Right ventricle myocardium superior (tissue), 1 donor: ENCODE measurements at regions not wholly inside any gene's neighbourhood (a gene's known extent, or its start where the extent isn't known, plus 50 kb on each side); places are given as distances from the start of the nearest gene placed in this dataset.

Experiments
- ATAC-seq: fragments of 200-7000 bp; cut with Tn5 transposase; one replicate; pipeline ENCODE4 v1.9.1; 2020; ENCODE audit warnings: mild to moderate bottlenecking; ENCODE audit not compliant: poor library complexity
- DNase-seq: peaks from one replicate; pipeline ENCODE4 v3.0.0-alpha.2; 2020
- intact Hi-C: fragments of 100-400 bp; cut with DNase I; formaldehyde crosslinking; loops from one replicate; pipeline ENCODE4 v1.11.2; 2022
- donor health status: DM: no; HTN: yes; CAD: no; lungs with severe emphysema.

GRCh38 chr15:31452595-31453557, 126.2 kb downstream of the KLF13 start:
- peak; percentile 59 for DNase-seq
- ATAC-seq: peak; percentile 64
- intact Hi-C loops: no loop called here

GRCh38 chr15:31453558-31454318, 127.1 kb downstream of the KLF13 start:
- intact Hi-C loops: no loop called here
- no peak for ATAC-seq

GRCh38 chr15:31455499-31455898, 128.9 kb downstream of the KLF13 start:
- intact Hi-C loops: no loop called here
- DNase-seq: no peak
- ATAC-seq: no peak

More at GRCh38 chr15:31453558-31454318, 127.1 kb downstream of the KLF13 start:
- peak; percentile 4 for DNase-seq

GRCh38 chr15:31456354-31457060, 129.9 kb downstream of the KLF13 start:
- ATAC-seq: no peak
- intact Hi-C loops: no loop called here
- DNase-seq: no peak

- intact Hi-C loops: no loop called here
- ATAC-seq (no peak), DNase-seq (no peak)
Observed at GRCh38 chr15:31457161-31457560, 130.5 kb downstream of the KLF13 start.

GRCh38 chr15:31457631-31458526, 131.2 kb downstream of the KLF13 start:
- peak; percentile 41 for ATAC-seq
- intact Hi-C loops: no loop called here
- DNase-seq: peak; percentile 59

GRCh38 chr15:31458596-31459399, 132.2 kb downstream of the KLF13 start:
- DNase-seq: no peak
- no peak for ATAC-seq
- intact Hi-C loops: no loop called here

- DNase-seq (no peak), ATAC-seq (no peak)
- intact Hi-C loops: no loop called here
Observed at GRCh38 chr15:31459400-31459748, 132.7 kb downstream of the KLF13 start.

GRCh38 chr15:31461375-31461774, 134.7 kb downstream of the KLF13 start:
- ATAC-seq (no peak), DNase-seq (no peak)
- intact Hi-C loops: no loop called here

GRCh38 chr15:31461911-31462480, 135.4 kb downstream of the KLF13 start:
- peak; percentile 65 for ATAC-seq
- intact Hi-C loops: no loop called here

GRCh38 chr15:31463521-31464102, 137.0 kb downstream of the KLF13 start:
- DNase-seq (no peak), ATAC-seq (no peak)
- intact Hi-C loops: no loop called here

More at GRCh38 chr15:31461911-31462480, 135.4 kb downstream of the KLF13 start:
- no peak for DNase-seq

- ATAC-seq (peak; percentile 38), DNase-seq (no peak)
- intact Hi-C loops: no loop called here
Observed at GRCh38 chr15:31464216-31465082, 137.8 kb downstream of the KLF13 start.

- DNase-seq (no peak), ATAC-seq (peak; percentile 16)
- intact Hi-C loops: no loop called here
Observed at GRCh38 chr15:31465083-31465955, 138.7 kb downstream of the KLF13 start.

- no peak for ATAC-seq
- intact Hi-C loops: no loop called here
- DNase-seq: no peak
Observed at GRCh38 chr15:31467361-31467760, 140.7 kb downstream of the KLF13 start.
